Fibroblast of the conjunctiva (primary cell): ENCODE measurements at regions not wholly inside any gene's neighbourhood (a gene's known extent, or its start where the extent isn't known, plus 50 kb on each side); places are given as distances from the start of the nearest gene placed in this dataset.
"Not testable (repeated sequence)": the region's sequence is repeated elsewhere in the genome, so short reads cannot be mapped to it uniquely, and the experiment has no call there.

Experiments used
- DNase-seq: peaks from one replicate; pipeline ENCODE4 v3.0.0-alpha.2; 2010; ENCODE audit warnings: low read depth

GRCh38 chr10:57689596-57690297 is 577.9 kb downstream of the IPMK start:
- no peak for DNase-seq

- DNase-seq, result no peak
These were observed 587.8 kb downstream of the IPMK start for GRCh38 chr10:57679916-57680315.

- no peak for DNase-seq
These were observed 592.6 kb downstream of the IPMK start for GRCh38 chr10:57675125-57675524.

- no peak for DNase-seq
These were observed 594.2 kb downstream of the IPMK start for GRCh38 chr10:57673446-57673960.

- DNase-seq, result no peak
These were observed 602.9 kb downstream of the IPMK start for GRCh38 chr10:57664815-57665214.

GRCh38 chr10:57663401-57663800 is 604.3 kb downstream of the IPMK start:
- DNase-seq, result no peak

- no peak for DNase-seq
These were observed 606.5 kb downstream of the IPMK start for GRCh38 chr10:57661206-57661605.

GRCh38 chr10:57657164-57657765 is 610.4 kb downstream of the IPMK start:
- DNase-seq, result peak; percentile 36

GRCh38 chr10:57654856-57655255 is 612.8 kb downstream of the IPMK start:
- no peak for DNase-seq

- DNase-seq, result not testable (repeated sequence)
These were observed 622.6 kb downstream of the IPMK start for GRCh38 chr10:57645108-57645507.

GRCh38 chr10:57638411-57638810 is 629.3 kb downstream of the IPMK start:
- no peak for DNase-seq

GRCh38 chr10:57628592-57629284 is 639.0 kb downstream of the IPMK start:
- DNase-seq, result no peak

GRCh38 chr10:57627642-57628178 is 640.0 kb downstream of the IPMK start:
- DNase-seq, result no peak

GRCh38 chr10:57624856-57625592 is 642.7 kb downstream of the IPMK start:
- no peak for DNase-seq

GRCh38 chr10:57624066-57624465 is 643.6 kb downstream of the IPMK start:
- DNase-seq, result no peak

GRCh38 chr10:57621466-57621865 is 646.2 kb downstream of the IPMK start:
- DNase-seq, result no peak

GRCh38 chr10:57605948-57606485 is 661.7 kb downstream of the IPMK start:
- no peak for DNase-seq

GRCh38 chr10:57599440-57599839 is 668.3 kb downstream of the IPMK start:
- DNase-seq, result no peak

- DNase-seq, result no peak
These were observed 673.6 kb downstream of the IPMK start for GRCh38 chr10:57593983-57594573.

- no peak for DNase-seq
These were observed 687.8 kb downstream of the IPMK start for GRCh38 chr10:57579926-57580325.

- no peak for DNase-seq
These were observed 705.5 kb downstream of the IPMK start for GRCh38 chr10:57562211-57562610.
